ENCODE measurements at regions not wholly inside any gene's neighbourhood (a gene's known extent, or its start where the extent isn't known, plus 50 kb on each side); places are given as distances from the start of the nearest gene placed in this dataset.
A peak's percentile ranks its signal among the peaks of the same experiment; 100 is the strongest.
"Not testable (repeated sequence)": the region's sequence is repeated elsewhere in the genome, so short reads cannot be mapped to it uniquely, and the experiment has no call there.

GRCh38 chr4:100340512-100341485, 150.5 kb upstream of the DDIT4L start:
- DNase-seq (ENCODE audit: low read depth in 1 of 2, low spot score in 1 of 2) = peak in 1 of 2 donors; percentile 53
- H3K27me3 ChIP-seq = no peaks in the 10 kb centered on the region
- H3K27ac ChIP-seq = no peak overlapping the region
- H3K4me1 ChIP-seq (ENCODE audit: low read depth) = no peaks in the 10 kb centered on the region
- no peaks in the 10 kb centered on the region for H3K9me3 ChIP-seq (ENCODE audit: low read depth)
- no peak for TF ChIP-seq CTCF (IDR thresholded peaks at IDR 0.05; ENCODE audit: low read depth, low read length)
- H3K4me3 ChIP-seq = no peak overlapping the region
- no peaks in the 10 kb centered on the region for H3K36me3 ChIP-seq

GRCh38 chr4:100339870-100340269, 149.6 kb upstream of the DDIT4L start:
- no peak for TF ChIP-seq CTCF (IDR thresholded peaks at IDR 0.05; ENCODE audit: low read depth, low read length)
- no peak overlapping the region for H3K4me3 ChIP-seq

DNA sequence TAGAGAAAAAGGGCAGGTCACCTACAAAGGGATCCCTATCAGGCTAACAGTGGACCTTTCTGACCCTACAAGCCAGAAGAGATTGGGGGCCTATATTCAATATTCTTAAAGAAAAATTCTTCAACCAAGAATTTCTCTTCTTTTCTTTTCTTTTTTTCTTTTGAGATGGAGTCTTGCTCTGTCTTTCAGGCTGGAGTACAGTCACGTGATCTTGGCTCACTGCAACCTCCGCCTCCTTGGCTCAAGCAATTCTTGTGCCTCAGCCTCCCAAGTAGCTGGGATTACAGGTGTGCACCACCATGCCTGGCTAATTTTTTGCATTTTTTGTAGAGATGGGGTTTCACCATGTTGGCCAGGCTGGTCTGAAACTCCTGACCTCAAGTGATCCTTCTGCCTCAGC, 143.2 kb upstream of the DDIT4L start:
- H3K27me3 ChIP-seq; DNase-seq (ENCODE audit: low read depth in 1 of 2, low spot score in 1 of 2); H3K4me3 ChIP-seq; H3K9me3 ChIP-seq (ENCODE audit: low read depth); H3K36me3 ChIP-seq; H3K4me1 ChIP-seq (ENCODE audit: low read depth); H3K27ac ChIP-seq: not testable (repeated sequence)

More at GRCh38 chr4:100339870-100340269, 149.6 kb upstream of the DDIT4L start:
- no peaks in the 10 kb centered on the region for H3K9me3 ChIP-seq (ENCODE audit: low read depth)
- no peaks in the 10 kb centered on the region for H3K36me3 ChIP-seq
- no peaks in the 10 kb centered on the region for H3K27me3 ChIP-seq
- DNase-seq (ENCODE audit: low read depth in 1 of 2, low spot score in 1 of 2) = no peak
- H3K27ac ChIP-seq = no peak overlapping the region
- no peaks in the 10 kb centered on the region for H3K4me1 ChIP-seq (ENCODE audit: low read depth)

GRCh38 chr4:100317032-100317864, 127.0 kb upstream of the DDIT4L start:
- Histone ChIP-seq H3K36me3 (no peaks in the 10 kb centered on the region), H3K27ac (no peak overlapping the region)
- DNase-seq (ENCODE audit: low read depth in 1 of 2, low spot score in 1 of 2) = peak in 1 of 2 donors; percentile 34

DNA sequence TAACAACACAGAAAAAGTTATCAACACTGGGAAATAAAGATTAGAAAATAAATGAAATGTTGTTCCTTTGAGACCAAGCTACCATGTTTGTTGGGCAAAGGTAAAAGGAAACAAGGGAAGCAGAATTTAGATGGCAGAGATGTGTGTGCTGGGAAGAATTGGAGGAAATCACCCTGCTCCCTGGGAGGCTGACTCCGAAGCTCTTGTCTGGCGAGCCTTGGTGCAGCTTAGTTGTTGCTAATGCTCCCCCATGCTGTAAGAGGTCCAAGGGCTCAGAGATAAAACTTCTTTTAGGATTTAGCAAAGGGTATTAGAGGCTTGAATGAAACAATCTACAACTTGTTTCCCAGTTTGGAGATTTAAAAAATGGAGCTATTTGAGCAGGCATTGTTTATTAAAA, 123.8 kb upstream of the DDIT4L start:
- Histone ChIP-seq H3K9me3 (ENCODE audit: low read depth) (no peaks in the 10 kb centered on the region), H3K36me3 (no peaks in the 10 kb centered on the region), H3K4me3 (no peak overlapping the region), H3K27me3 (no peaks in the 10 kb centered on the region), H3K27ac (no peak overlapping the region), H3K4me1 (ENCODE audit: low read depth) (peaks cover 3% of the 10 kb centered on the region)
- peak; percentile 22 to 23 for DNase-seq (ENCODE audit: low read depth in 1 of 2, low spot score in 1 of 2)
- no peak for TF ChIP-seq CTCF (IDR thresholded peaks at IDR 0.05; ENCODE audit: low read depth, low read length)

More at GRCh38 chr4:100317032-100317864, 127.0 kb upstream of the DDIT4L start:
- no peaks in the 10 kb centered on the region for H3K27me3 ChIP-seq
- H3K4me1 ChIP-seq (ENCODE audit: low read depth) = peaks cover 3% of the 10 kb centered on the region
- no peaks in the 10 kb centered on the region for H3K9me3 ChIP-seq (ENCODE audit: low read depth)
- H3K4me3 ChIP-seq = no peak overlapping the region
- no peak for TF ChIP-seq CTCF (IDR thresholded peaks at IDR 0.05; ENCODE audit: low read depth, low read length)
